Esophagus muscularis mucosa (tissue), 4 donors: ENCODE measurements at regions not wholly inside any gene's neighbourhood (a gene's known extent, or its start where the extent isn't known, plus 50 kb on each side); places are given as distances from the start of the nearest gene placed in this dataset.

Experiments used
- DNase-seq: peaks from one replicate; pipeline ENCODE4 v3.0.0-alpha.2; 2017; ENCODE audit errors: extremely low spot score
- H3K27ac ChIP-seq, 4 donors: fragments of 200-600 bp; sonication (generic); replicated peaks in 1 of 4; 1 replicate in 3 of 4; 2 replicates in 1 of 4; pipeline ENCODE4 v1.5.1; 2016 to 2019; ENCODE audit warnings: mild to moderate bottlenecking in 1 of 4
- H3K27me3 ChIP-seq, 4 donors: fragments of 200-600 bp; sonication (generic); one replicate each; pipeline versions ENCODE4 v1.5.1 to v1.6.0; 2016 to 2019
- H3K36me3 ChIP-seq, 4 donors: fragments of 200-600 bp; sonication (generic); one replicate each; pipeline ENCODE4 v1.5.1; 2016 to 2019
- H3K4me1 ChIP-seq, 4 donors: fragments of 200-600 bp; sonication (generic); one replicate each; pipeline ENCODE4 v1.5.1; 2016 to 2019
- H3K4me3 ChIP-seq, 4 donors: fragments of 200-600 bp; sonication (generic); 1 replicate in 2 of 4; 2 replicates in 2 of 4; pipeline ENCODE4 v1.5.1; 2016 to 2019; ENCODE audit warnings: mild to moderate bottlenecking in 4 of 4, moderate library complexity in 1 of 4
- H3K9me3 ChIP-seq, 4 donors: fragments of 200-600 bp; sonication (generic); 1 replicate in 3 of 4; 2 replicates in 1 of 4; pipeline ENCODE4 v1.5.1; 2016 to 2019
- CTCF ChIP-seq, 3 experiments: fragments of 200-600 bp in 2 of 3; fragments of 450-650 bp in 1 of 3; sonication (generic) in 2 of 3; IDR thresholded peaks; one replicate each; pipeline ENCODE4 v1.5.1; 2017 to 2019; ENCODE audit warnings: antibody characterized with exemption in 3 of 3, mild to moderate bottlenecking in 2 of 3, moderate library complexity in 1 of 3
- EP300 ChIP-seq: sonication (generic); formaldehyde crosslinking; IDR thresholded peaks from one replicate; pipeline ENCODE4 v1.6.1; 2017; ENCODE audit warnings: antibody characterized with exemption
- POLR2A ChIP-seq: fragments of 450-650 bp; IDR thresholded peaks from one replicate; pipeline ENCODE4 v1.6.1; 2017; ENCODE audit warnings: antibody characterized with exemption, moderate library complexity, mild to moderate bottlenecking, low read depth
- POLR2AphosphoS5 ChIP-seq, 2 donors: sonication (generic); formaldehyde crosslinking; IDR thresholded peaks; one replicate each; pipeline ENCODE4 v1.6.1; 2017; ENCODE audit warnings: antibody characterized with exemption in 2 of 2
- WGBS: methylation state at CpG from one replicate; pipeline ENCODE4 v1.1.5; 2018; 5-methylcytosine and 5-hydroxymethylcytosine counted together
- intact Hi-C: fragments of 100-400 bp; cut with DNase I; formaldehyde crosslinking; loops from one replicate; pipeline ENCODE4 v1.15.1; 2023

GRCh38 chr2:129721236-129721635 is 258.2 kb upstream of the RAB6C start:
- DNase-seq = no peak
- 93% methylated on average over 3 of the region's 3 CpGs for WGBS
- no peak overlapping the region for H3K27ac ChIP-seq
- H3K4me1 ChIP-seq = no peaks in the 10 kb centered on the region
- H3K9me3 ChIP-seq = no peaks in the 10 kb centered on the region
- no peaks in the 10 kb centered on the region for H3K36me3 ChIP-seq
- no peak overlapping the region for H3K4me3 ChIP-seq
- no peak for TF ChIP-seq POLR2AphosphoS5 (IDR thresholded peaks at IDR 0.05)
- no peak for TF ChIP-seq POLR2A
- no peak for TF ChIP-seq EP300
- TF ChIP-seq CTCF (IDR thresholded peaks at IDR 0.05) = no peak
- intact Hi-C loops = no loop called here
- H3K27me3 ChIP-seq = peaks cover 0 to 18% (median 0%) of the 10 kb centered on the region in 4 donors

GRCh38 chr2:129721846-129722245 is 257.6 kb upstream of the RAB6C start:
- Histone ChIP-seq H3K27me3 (peaks cover 0 to 13% (median 0%) of the 10 kb centered on the region in 4 donors), H3K9me3 (no peaks in the 10 kb centered on the region), H3K27ac (no peak overlapping the region), H3K36me3 (no peaks in the 10 kb centered on the region), H3K4me3 (no peak overlapping the region), H3K4me1 (no peaks in the 10 kb centered on the region)
- intact Hi-C loops = no loop called here
- TF ChIP-seq EP300 (no peak), CTCF (IDR thresholded peaks at IDR 0.05) (no peak), POLR2AphosphoS5 (IDR thresholded peaks at IDR 0.05) (no peak), POLR2A (no peak)
- WGBS = 72% methylated on average over 9 of the region's 15 CpGs
- DNase-seq = no peak

GRCh38 chr2:129722306-129723019 is 257.0 kb upstream of the RAB6C start:
- Histone ChIP-seq H3K36me3 (no peaks in the 10 kb centered on the region), H3K27me3 (peaks cover 0 to 7% (median 0%) of the 10 kb centered on the region in 4 donors), H3K4me3 (no peak overlapping the region), H3K9me3 (no peaks in the 10 kb centered on the region), H3K27ac (no peak overlapping the region), H3K4me1 (no peaks in the 10 kb centered on the region)
- WGBS = 80% methylated on average over 14 of the region's 20 CpGs
- no peak for TF ChIP-seq EP300
- no peak for TF ChIP-seq CTCF (IDR thresholded peaks at IDR 0.05)
- TF ChIP-seq POLR2A = no peak
- TF ChIP-seq POLR2AphosphoS5 (IDR thresholded peaks at IDR 0.05) = no peak
- intact Hi-C loops = no loop called here
- no peak for DNase-seq

- no peaks in the 10 kb centered on the region for H3K9me3 ChIP-seq
- H3K27ac ChIP-seq = no peak overlapping the region
- 86% methylated on average over 6 of the region's 13 CpGs for WGBS
- no peak for TF ChIP-seq EP300
- TF ChIP-seq POLR2A = no peak
- TF ChIP-seq POLR2AphosphoS5 (IDR thresholded peaks at IDR 0.05) = no peak
- no peak for TF ChIP-seq CTCF (IDR thresholded peaks at IDR 0.05)
- no peak overlapping the region for H3K4me3 ChIP-seq
- peaks cover 0 to 4% (median 0%) of the 10 kb centered on the region in 4 donors for H3K27me3 ChIP-seq
- H3K4me1 ChIP-seq = no peaks in the 10 kb centered on the region
- intact Hi-C loops = no loop called here
- H3K36me3 ChIP-seq = no peaks in the 10 kb centered on the region
- no peak for DNase-seq
Observed at GRCh38 chr2:129723277-129724020, 256.0 kb upstream of the RAB6C start.
